ENCODE measurements at regions not wholly inside any gene's neighbourhood (a gene's known extent, or its start where the extent isn't known, plus 50 kb on each side); places are given as distances from the start of the nearest gene placed in this dataset.
A peak's percentile ranks its signal among the peaks of the same experiment; 100 is the strongest.
"Not testable (repeated sequence)": the region's sequence is repeated elsewhere in the genome, so short reads cannot be mapped to it uniquely, and the experiment has no call there.

- DNase-seq = no peak
Observed at GRCh38 chr15:91356083-91356482, 256.0 kb downstream of the SV2B start.

GRCh38 chr15:91357011-91357410 is 257.0 kb downstream of the SV2B start:
- DNase-seq = no peak

- DNase-seq = no peak
Observed at GRCh38 chr15:91357486-91357885, 257.4 kb downstream of the SV2B start.

GRCh38 chr15:91358405-91358804 is 258.3 kb downstream of the SV2B start:
- DNase-seq = no peak

- DNase-seq = not testable (repeated sequence)
Observed at GRCh38 chr15:91361696-91362095, 261.6 kb downstream of the SV2B start.

- DNase-seq = no peak
Observed at GRCh38 chr15:91366111-91366510, 266.1 kb downstream of the SV2B start.

- DNase-seq = no peak
Observed at GRCh38 chr15:91368611-91369010, 268.6 kb downstream of the SV2B start.

- peak in 2 of 6 experiments; percentile 10 to 11 for DNase-seq
Observed at GRCh38 chr15:91369823-91370222, 269.8 kb downstream of the SV2B start.

- not testable (repeated sequence) for DNase-seq
Observed at GRCh38 chr15:91371345-91371744, 271.3 kb downstream of the SV2B start.

- DNase-seq = no peak
Observed at GRCh38 chr15:91374336-91374735, 274.3 kb downstream of the SV2B start.

GRCh38 chr15:91376038-91376437 is 276.0 kb downstream of the SV2B start:
- DNase-seq = no peak

GRCh38 chr15:91380114-91380513 is 280.1 kb downstream of the SV2B start:
- DNase-seq = no peak

- DNase-seq = no peak
Observed at GRCh38 chr15:91383532-91383931, 283.5 kb downstream of the SV2B start.

GRCh38 chr15:91384189-91384730 is 284.2 kb downstream of the SV2B start:
- no peak for DNase-seq

- no peak for DNase-seq
Observed at GRCh38 chr15:91385311-91385710, 285.3 kb downstream of the SV2B start.

- no peak for DNase-seq
Observed at GRCh38 chr15:91393186-91393585, 293.1 kb downstream of the SV2B start.

GRCh38 chr15:91400481-91400880 is 300.4 kb downstream of the SV2B start:
- no peak for DNase-seq

- DNase-seq = peak in 1 of 6 experiments; percentile 1
Observed at GRCh38 chr15:91407269-91407889, 307.3 kb downstream of the SV2B start.

GRCh38 chr15:91408476-91409076 is 308.5 kb downstream of the SV2B start:
- DNase-seq = no peak

- DNase-seq = no peak
Observed at GRCh38 chr15:91409387-91409786, 309.3 kb downstream of the SV2B start.

GRCh38 chr15:91411586-91411985 is 311.5 kb downstream of the SV2B start:
- DNase-seq = no peak

GRCh38 chr15:91412138-91412928 is 312.3 kb downstream of the SV2B start:
- no peak for DNase-seq

GRCh38 chr15:91413142-91413541 is 313.1 kb downstream of the SV2B start:
- no peak for DNase-seq

- no peak for DNase-seq
Observed at GRCh38 chr15:91414124-91414523, 314.1 kb downstream of the SV2B start.
